PC-3 (cell line): ENCODE measurements at regions not wholly inside any gene's neighbourhood (a gene's known extent, or its start where the extent isn't known, plus 50 kb on each side); places are given as distances from the start of the nearest gene placed in this dataset.

Experiments used
- ATAC-seq: fragments of 200-7000 bp; cut with Tn5 transposase; 2 replicates; pipeline ENCODE4 v1.9.1; 2020; ENCODE audit warnings: mild to moderate bottlenecking, moderate library complexity
- BruUV-seq: library from RNA; stranded (reverse); fragments of 400-500 nt; replicated peaks from 2 replicates; lab custom pipeline; 2021; lab: Mats Ljungman, UMichigan
- CTCF ChIA-PET: fragments of 300-600 bp; sonication (Branson Sonifier 250); formaldehyde crosslinking; loops from one replicate; lab custom pipeline; 2022; ENCODE audit warnings: antibody characterized with exemption; lab: Charles Lee
- POLR2A ChIA-PET: fragments of 300-600 bp; sonication (Branson Sonifier 250); formaldehyde crosslinking; loops from one replicate; lab custom pipeline; 2022; ENCODE audit warnings: antibody characterized with exemption; ENCODE audit not compliant: unreplicated experiment; lab: Charles Lee
- DNase-seq: peaks from one replicate; pipeline ENCODE4 v3.0.0-alpha.2; 2015
- H2AFZ ChIP-seq: fragments of 300-600 bp; sonication (generic); 2 replicates; pipeline ENCODE4 v1.6.0; 2016; ENCODE audit warnings: antibody characterized with exemption, low read length
- H3F3A ChIP-seq: fragments of 300-600 bp; sonication (generic); one replicate; pipeline ENCODE4 v1.6.0; 2017; ENCODE audit warnings: antibody characterized with exemption, low read length, control low read depth, mild to moderate bottlenecking; ENCODE audit not compliant: unreplicated experiment
- H3K27ac ChIP-seq: fragments of 300-600 bp; sonication (generic); 2 replicates; pipeline ENCODE4 v1.5.1; 2016; ENCODE audit warnings: mild to moderate bottlenecking, low read length
- H3K27me3 ChIP-seq: fragments of 300-600 bp; sonication (generic); 2 replicates; pipeline ENCODE4 v1.6.1; 2016; ENCODE audit warnings: low read length, mixed read lengths
- H3K36me3 ChIP-seq: fragments of 300-600 bp; sonication (generic); 2 replicates; pipeline ENCODE4 v1.6.1; 2016; ENCODE audit warnings: low read depth, mixed run types, low read length, mixed read lengths
- H3K4me1 ChIP-seq: fragments of 300-600 bp; sonication (generic); 2 replicates; pipeline ENCODE4 v1.5.1; 2016; ENCODE audit warnings: low read length; ENCODE audit not compliant: insufficient read depth
- H3K4me2 ChIP-seq: fragments of 300-600 bp; sonication (generic); 2 replicates; pipeline ENCODE4 v1.6.0; 2016; ENCODE audit warnings: low read length
- H3K4me3 ChIP-seq: fragments of 300-600 bp; sonication (generic); 2 replicates; pipeline ENCODE4 v1.5.1; 2016; ENCODE audit warnings: mild to moderate bottlenecking, low read length, mixed read lengths
- H3K79me2 ChIP-seq: fragments of 300-600 bp; sonication (generic); 2 replicates; pipeline ENCODE4 v1.6.1; 2017; ENCODE audit warnings: low read length, mixed read lengths
- H3K9ac ChIP-seq: fragments of 300-600 bp; sonication (generic); 2 replicates; pipeline ENCODE4 v1.6.0; 2016; ENCODE audit warnings: mild to moderate bottlenecking, low read length
- H3K9me2 ChIP-seq: fragments of 300-600 bp; sonication (generic); replicated peaks from 2 replicates; pipeline ENCODE4 v1.6.1; 2016; ENCODE audit warnings: mixed run types, low read length, mixed read lengths
- H3K9me3 ChIP-seq: fragments of 300-600 bp; sonication (generic); 2 replicates; pipeline ENCODE4 v1.6.1; 2016; ENCODE audit warnings: low read length, mixed read lengths
- H4K20me1 ChIP-seq: fragments of 300-600 bp; sonication (generic); 2 replicates; pipeline ENCODE4 v1.6.1; 2016; ENCODE audit warnings: low read length, mixed read lengths
- CTCF ChIP-seq: fragments of 300-600 bp; sonication (generic); conservative IDR thresholded peaks from 2 replicates; pipeline ENCODE4 v1.5.1; 2017; ENCODE audit warnings: antibody characterized with exemption, low read depth, mild to moderate bottlenecking, low read length
- EZH2 ChIP-seq: fragments of 300-600 bp; sonication (generic); IDR thresholded peaks from one replicate; pipeline ENCODE4 v1.6.1; 2017; ENCODE audit warnings: antibody characterized with exemption, mild to moderate bottlenecking, low read length; ENCODE audit not compliant: unreplicated experiment
- EZH2phosphoT487 ChIP-seq: fragments of 300-600 bp; sonication (generic); IDR thresholded peaks from 2 replicates; pipeline ENCODE4 v1.6.1; 2018; ENCODE audit warnings: mild to moderate bottlenecking, antibody characterized with exemption, low read length, borderline replicate concordance
- intact Hi-C: fragments of 100-400 bp; cut with micrococcal nuclease; formaldehyde crosslinking; loops from 2 replicates; pipeline ENCODE4 v1.9.0; 2023

GRCh38 chr10:45495438-45496152, 121.6 kb downstream of the ALOX5 start:
- no peaks in the 10 kb centered on the region for H3K9me2 ChIP-seq
- H3K9ac ChIP-seq, result no peak overlapping the region
- ATAC-seq (no peak), DNase-seq (peak; percentile 10)
- POLR2A ChIA-PET, result no interaction called here
- H3K27ac ChIP-seq, result no peak overlapping the region
- intact Hi-C loops, result no loop called here
- no peak overlapping the region for H2AFZ ChIP-seq
- CTCF ChIA-PET, result no interaction called here
- peaks cover 4% of the 10 kb centered on the region; the same call in 1 of the 2 replicates for H3K4me1 ChIP-seq
- no peaks in the 10 kb centered on the region for H3K27me3 ChIP-seq
- no peaks in the 10 kb centered on the region for H3K36me3 ChIP-seq
- no peak overlapping the region for H3K4me3 ChIP-seq
- H3K4me2 ChIP-seq, result no peak overlapping the region
- no peaks in the 10 kb centered on the region for H3K79me2 ChIP-seq
- BruUV-seq, result no TSS peak
- H3F3A ChIP-seq, result no peaks in the 10 kb centered on the region
- TF ChIP-seq CTCF, result no peak
- no peak for TF ChIP-seq EZH2phosphoT487
- TF ChIP-seq EZH2, result no peak
- H4K20me1 ChIP-seq, result no peaks in the 10 kb centered on the region
- H3K9me3 ChIP-seq, result no peaks in the 10 kb centered on the region
